GM21825 (cell line): ENCODE measurements at regions not wholly inside any gene's neighbourhood (a gene's known extent, or its start where the extent isn't known, plus 50 kb on each side); places are given as distances from the start of the nearest gene placed in this dataset.
A peak's percentile ranks its signal among the peaks of the same experiment; 100 is the strongest.

Experiments
- ATAC-seq: cut with Tn5 transposase; IDR thresholded peaks from one replicate; pipeline ENCODE4 v1.9.1; 2021; ENCODE audit warnings: mild to moderate bottlenecking, moderate library complexity; ENCODE audit not compliant: unreplicated experiment

DNA sequence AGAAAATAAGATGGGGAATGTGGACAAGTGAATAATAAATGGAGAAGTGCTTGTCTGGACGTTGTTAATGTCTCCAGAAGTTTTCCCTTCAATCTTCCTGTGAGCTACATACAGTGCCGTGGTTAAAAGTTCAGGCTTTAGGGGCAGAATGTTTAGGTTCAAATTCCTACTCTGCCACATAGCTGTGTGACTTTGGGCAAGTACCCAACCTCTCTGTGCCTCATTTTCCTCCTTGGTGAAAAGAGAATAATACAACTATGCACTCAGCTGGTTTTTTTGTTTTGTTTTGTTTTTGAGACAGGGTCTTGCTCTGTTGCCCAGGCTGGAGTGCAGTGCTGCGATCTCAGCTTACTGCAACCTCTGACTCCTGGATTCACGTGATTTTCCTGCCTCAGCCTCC is 143.5 kb downstream of the CHIC2 start:
- ATAC-seq, result no peak

GRCh38 chr4:53920116-53920515 is 144.3 kb downstream of the CHIC2 start:
- no peak for ATAC-seq

DNA sequence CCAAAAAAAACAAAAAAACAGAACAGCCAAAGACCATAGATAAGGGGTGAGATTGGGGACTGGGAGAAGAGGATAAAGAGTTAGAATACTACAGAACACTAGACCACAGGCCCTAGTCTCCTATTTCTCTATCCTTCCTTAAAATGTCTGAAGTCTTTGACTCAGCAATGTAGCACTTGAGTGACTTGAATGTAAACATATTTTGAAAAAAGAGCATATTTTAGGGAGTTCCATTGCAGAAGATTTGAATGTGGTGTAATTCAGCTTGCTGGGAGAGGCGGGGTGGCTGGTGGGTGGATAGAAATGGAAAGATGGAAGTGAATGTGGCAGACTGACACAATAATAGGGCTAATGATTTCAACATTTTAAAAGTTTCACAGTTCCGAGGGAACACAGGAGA is 144.9 kb downstream of the CHIC2 start:
- no peak for ATAC-seq

DNA sequence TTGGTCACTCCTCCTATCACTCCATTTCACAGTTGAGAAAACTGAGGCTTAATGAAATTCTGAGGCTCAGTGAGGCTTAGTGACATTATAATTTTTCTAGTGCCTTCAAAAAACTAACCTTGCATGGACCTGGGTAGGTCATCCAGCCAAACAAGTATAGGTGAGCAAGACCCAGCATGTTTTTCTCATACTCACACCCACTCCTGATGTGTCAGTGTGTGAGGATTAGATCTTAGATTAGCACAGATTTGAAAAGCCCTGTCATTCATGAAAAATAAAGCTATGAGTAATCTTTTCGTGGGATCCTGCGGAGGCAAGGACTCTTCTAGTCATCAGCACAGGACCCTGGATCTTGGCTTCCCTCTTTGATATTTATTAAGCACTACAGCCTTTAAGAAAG is 146.7 kb downstream of the CHIC2 start:
- no peak for ATAC-seq

DNA sequence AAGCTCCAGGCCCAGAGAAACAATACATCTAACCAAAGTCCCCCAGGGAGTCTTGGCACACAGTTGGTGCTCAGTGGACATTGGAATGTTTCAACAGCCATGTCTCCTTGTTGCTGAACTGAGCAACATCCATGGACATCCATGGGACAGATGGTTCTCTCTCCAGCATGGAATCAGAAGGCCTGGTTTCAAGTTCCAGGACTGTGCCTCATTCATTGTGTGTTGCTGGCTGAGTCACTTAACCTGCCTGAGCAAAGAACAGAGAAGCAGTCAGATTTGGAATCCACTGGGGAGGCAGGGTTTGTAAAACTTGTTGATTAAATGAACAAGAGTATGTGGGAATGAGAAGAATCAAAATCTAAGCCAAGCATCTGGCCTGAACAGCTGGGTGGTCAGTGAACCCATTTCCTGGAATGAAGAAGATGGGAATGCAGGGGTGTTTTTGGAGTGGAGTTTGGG is 147.9 kb downstream of the CHIC2 start:
- no peak for ATAC-seq

- ATAC-seq, result no peak
Measured at GRCh38 chr4:53914313-53915016, 149.9 kb downstream of the CHIC2 start.

- no peak for ATAC-seq
Measured at GRCh38 chr4:53913771-53914170, 150.6 kb downstream of the CHIC2 start.

DNA sequence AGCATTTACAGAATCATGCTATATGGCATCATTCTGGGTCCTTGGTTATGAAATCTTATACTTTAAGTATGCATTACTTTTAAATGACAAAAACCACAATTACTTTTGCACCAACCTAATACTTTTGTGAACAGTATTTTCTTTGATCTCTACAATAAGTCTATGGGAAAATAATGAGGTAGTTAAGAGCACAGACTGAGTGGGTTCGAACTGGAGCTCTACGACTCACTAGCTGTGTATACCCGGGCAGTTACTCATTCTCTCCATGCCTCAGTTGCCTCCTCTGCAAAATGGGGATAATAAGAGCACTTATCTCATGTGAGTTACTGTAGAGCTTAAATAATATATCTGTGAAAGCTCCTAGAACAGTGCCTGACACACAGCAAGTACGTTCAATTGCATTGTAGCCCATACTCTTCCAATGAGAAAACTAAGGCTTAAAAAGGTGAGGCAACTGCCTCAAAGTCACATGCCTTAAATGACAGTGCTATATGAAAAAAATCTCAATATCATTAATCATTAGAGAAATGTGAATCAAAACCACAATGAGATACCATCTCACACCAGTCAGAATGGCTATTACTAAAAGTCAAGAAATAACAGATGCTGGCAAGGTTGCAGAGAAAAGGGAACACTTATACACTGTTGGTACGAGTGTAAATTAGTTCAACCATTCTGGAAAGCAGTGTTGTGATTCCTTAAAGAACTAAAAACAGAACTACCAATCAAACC is 151.5 kb downstream of the CHIC2 start:
- no peak for ATAC-seq

GRCh38 chr4:53908661-53909078 is 155.7 kb downstream of the CHIC2 start:
- no peak for ATAC-seq

DNA sequence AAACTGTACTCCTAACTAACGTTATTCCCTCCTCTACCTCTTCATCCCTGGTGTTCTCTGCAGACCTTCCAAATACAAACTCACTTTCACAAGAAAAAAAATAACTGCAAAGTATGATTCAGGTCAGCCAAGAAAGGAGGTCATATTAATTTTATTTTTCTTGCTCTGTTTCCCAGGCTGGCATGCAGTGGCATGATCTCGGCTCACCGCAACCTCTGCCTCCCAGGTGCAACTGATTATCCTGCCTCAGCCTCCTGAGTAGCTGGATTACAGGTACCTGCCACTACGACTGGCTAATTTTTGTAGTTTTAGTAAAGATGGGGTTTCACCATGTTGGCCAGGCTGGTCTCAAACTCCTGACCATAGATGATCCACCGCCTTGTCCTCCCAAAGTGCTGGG is 156.6 kb downstream of the CHIC2 start:
- no peak for ATAC-seq

GRCh38 chr4:53906606-53907190 is 157.7 kb downstream of the CHIC2 start:
- ATAC-seq, result no peak

DNA sequence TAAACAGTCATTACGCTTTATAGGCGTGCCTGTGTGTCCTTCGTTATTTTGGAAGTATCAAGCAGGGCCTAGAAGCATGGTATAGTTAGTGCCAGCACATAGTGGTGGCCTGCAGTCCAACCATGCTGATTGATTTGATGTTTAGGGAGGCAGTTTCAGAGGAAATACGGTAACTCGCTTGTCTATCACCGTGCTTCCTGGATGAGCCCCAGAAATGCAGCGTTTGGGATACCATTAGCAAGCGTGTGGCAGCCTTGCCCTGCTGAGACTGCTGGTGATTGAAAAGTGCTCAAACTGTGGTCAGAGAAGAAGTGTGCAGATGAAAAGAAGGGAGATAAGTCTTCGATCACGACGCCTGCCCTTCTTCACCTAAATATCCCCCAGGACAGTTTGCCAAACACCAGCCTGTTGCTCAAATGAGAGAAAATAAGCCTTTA is 158.4 kb downstream of the CHIC2 start:
- peak; percentile 60 for ATAC-seq

DNA sequence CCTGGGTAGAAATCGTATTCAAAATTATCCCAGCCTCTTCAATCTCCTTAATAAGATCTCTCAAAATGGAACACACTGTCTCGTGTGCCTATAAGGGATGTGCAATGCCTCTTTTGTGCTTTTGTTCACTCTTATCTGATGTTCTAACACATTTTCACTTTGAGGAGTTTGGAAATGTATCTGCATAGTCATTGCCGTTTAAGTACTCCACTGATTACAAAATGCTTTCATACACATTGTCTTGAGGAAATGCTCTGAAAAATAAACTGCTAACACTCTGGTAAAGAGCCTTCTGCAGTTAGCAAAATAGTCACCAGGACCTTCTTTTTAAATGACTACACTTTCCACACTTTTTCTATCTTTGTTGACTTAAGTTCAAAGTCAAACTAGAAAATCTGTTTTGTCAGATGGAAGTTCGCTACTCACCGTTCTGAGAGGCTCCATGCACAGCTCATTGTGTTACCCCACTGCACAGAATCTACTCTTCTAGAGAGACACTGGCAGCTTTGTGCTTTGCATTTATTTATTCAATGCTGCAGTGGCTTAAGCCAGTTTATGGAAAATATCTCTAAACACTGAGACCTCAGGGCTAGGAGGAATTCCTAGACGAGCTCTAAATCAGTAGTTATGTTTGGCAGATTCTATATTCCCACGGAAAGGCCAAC is 159.0 kb downstream of the CHIC2 start:
- no peak for ATAC-seq

DNA sequence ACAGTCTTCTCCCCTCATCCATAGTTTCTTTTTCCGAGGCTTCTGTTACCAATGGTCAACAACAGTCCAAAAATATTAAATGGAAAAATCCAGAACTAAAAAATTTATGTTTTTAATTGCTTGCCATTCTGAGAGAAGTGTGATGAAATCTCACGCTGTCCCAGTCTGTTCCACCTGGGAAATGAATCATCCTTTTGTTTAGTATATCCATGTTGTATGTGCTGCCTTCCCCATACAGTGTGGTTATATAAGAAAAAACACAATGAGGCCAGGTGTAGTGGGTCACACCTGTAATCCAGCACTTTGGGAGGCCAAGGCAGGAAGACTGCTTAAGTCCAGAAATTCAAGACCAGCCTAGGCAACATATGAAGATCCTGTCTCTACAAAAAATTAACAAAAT is 161.6 kb downstream of the CHIC2 start:
- ATAC-seq, result no peak

- no peak for ATAC-seq
Measured at GRCh38 chr4:53900271-53900649, 164.1 kb downstream of the CHIC2 start.

GRCh38 chr4:53899586-53900270 is 164.7 kb downstream of the CHIC2 start:
- no peak for ATAC-seq

- ATAC-seq, result no peak
Measured at GRCh38 chr4:53895137-53895536, 169.3 kb downstream of the CHIC2 start.

- ATAC-seq, result no peak
Measured at GRCh38 chr4:53890461-53890860, 173.9 kb downstream of the CHIC2 start.

GRCh38 chr4:53889326-53890055 is 174.9 kb downstream of the CHIC2 start:
- ATAC-seq, result no peak

GRCh38 chr4:53886090-53886489 is 178.3 kb downstream of the CHIC2 start:
- ATAC-seq, result no peak
